ENCODE measurements at regions not wholly inside any gene's neighbourhood (a gene's known extent, or its start where the extent isn't known, plus 50 kb on each side); places are given as distances from the start of the nearest gene placed in this dataset.

DNA sequence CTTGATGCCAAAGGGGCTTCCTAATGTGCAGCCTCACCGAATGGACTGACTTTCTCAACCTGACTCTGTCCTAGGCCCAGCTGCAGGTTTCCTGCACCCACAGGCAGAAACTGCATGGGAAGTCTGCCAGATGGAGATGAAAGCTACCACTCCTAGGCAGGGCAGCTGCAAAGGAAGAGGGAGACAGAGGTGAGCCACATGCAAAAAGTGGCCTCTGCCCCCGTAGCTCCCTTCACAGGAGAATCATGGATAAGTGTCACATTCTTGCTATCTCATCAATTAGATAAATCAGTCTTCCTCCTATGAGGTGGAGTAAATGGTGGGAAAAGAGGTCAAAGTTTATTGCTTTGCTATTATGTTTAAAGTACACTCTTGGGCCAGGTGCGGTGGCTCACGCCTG, 191.3 kb downstream of the ALDH8A1 start:
- Mint-ChIP-seq H3K9me3 (no peaks in the 10 kb centered on the region), H3K36me3 (ENCODE audit: low read depth) (no peaks in the 10 kb centered on the region), H3K4me3 (no peak overlapping the region), H3K27ac (no peak overlapping the region), H3K27me3 (ENCODE audit: insufficient read depth) (peaks cover 10% of the 10 kb centered on the region), H3K4me1 (ENCODE audit: low read depth) (peaks cover 14% of the 10 kb centered on the region; the same call in 1 of the 2 replicates)
- DNase-seq, result no peak
- TF ChIP-seq, protein P1, sequence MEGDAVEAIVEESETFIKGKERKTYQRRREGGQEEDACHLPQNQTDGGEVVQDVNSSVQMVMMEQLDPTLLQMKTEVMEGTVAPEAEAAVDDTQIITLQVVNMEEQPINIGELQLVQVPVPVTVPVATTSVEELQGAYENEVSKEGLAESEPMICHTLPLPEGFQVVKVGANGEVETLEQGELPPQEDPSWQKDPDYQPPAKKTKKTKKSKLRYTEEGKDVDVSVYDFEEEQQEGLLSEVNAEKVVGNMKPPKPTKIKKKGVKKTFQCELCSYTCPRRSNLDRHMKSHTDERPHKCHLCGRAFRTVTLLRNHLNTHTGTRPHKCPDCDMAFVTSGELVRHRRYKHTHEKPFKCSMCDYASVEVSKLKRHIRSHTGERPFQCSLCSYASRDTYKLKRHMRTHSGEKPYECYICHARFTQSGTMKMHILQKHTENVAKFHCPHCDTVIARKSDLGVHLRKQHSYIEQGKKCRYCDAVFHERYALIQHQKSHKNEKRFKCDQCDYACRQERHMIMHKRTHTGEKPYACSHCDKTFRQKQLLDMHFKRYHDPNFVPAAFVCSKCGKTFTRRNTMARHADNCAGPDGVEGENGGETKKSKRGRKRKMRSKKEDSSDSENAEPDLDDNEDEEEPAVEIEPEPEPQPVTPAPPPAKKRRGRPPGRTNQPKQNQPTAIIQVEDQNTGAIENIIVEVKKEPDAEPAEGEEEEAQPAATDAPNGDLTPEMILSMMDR (IDR thresholded peaks at IDR 0.05), result no peak

DNA sequence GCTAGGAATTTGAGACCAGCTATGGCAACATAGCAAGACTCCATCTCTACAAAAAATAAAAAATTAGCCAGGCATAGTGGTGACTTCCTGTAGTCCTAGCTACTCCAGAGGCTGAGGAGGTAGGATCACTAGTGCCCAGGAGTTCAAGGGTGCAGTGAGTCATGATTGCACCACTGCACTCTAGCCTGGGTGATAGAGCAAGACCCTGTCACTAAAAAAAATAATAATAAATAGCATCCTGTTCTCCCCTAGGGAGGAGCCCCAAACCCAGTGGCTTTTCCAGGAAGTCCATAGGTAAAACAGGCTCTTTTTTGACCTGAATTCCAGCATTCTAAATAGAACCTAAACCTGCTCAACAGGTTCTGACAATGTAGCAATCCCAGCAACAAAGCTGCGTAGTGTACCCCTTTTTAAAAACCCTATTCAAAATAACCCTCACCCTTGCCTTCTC, 192.0 kb downstream of the ALDH8A1 start:
- TF ChIP-seq, protein P1 (IDR thresholded peaks at IDR 0.05), result no peak

DNA sequence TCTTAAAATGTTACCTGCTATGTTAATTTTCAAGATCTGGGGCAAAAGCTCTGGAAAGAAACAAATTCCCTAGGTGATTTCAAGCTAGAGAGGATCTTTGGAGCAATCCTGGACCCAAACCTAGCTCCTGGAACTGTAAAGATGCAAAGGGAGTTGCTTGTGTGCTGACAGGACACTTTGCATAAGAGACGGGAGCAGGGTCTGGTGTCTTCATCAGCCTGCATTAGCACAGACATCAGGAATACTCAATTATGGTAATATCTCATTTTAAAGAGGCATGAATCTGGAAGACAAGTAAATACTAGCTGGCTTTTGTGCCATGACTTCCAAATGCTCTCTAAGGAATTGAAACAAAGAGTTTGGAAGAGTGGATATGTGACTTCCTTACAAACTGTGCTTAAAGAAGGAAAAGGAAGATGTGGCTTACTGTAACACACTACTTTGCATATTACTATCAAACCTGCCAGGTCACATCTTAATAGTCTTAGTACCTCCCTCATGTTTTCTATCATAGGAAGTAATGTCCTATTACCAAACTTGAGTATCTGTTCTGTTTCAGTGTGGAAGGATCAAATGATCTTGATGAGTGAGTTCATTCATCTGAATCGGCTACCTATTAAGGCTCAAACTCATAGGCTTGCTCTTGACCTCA, 193.4 kb downstream of the ALDH8A1 start:
- TF ChIP-seq, protein P1 (IDR thresholded peaks at IDR 0.05), result no peak
- no peaks in the 10 kb centered on the region for H3K36me3 Mint-ChIP-seq (ENCODE audit: low read depth)

More for the DNA sequence above, 192.0 kb downstream of the ALDH8A1 start:
- no peak for DNase-seq
- Mint-ChIP-seq H3K4me1 (ENCODE audit: low read depth) (peaks cover 17% of the 10 kb centered on the region), H3K27ac (no peak overlapping the region), H3K27me3 (ENCODE audit: insufficient read depth) (peaks cover 10% of the 10 kb centered on the region), H3K36me3 (ENCODE audit: low read depth) (no peaks in the 10 kb centered on the region), H3K9me3 (no peaks in the 10 kb centered on the region), H3K4me3 (no peak overlapping the region)

DNA sequence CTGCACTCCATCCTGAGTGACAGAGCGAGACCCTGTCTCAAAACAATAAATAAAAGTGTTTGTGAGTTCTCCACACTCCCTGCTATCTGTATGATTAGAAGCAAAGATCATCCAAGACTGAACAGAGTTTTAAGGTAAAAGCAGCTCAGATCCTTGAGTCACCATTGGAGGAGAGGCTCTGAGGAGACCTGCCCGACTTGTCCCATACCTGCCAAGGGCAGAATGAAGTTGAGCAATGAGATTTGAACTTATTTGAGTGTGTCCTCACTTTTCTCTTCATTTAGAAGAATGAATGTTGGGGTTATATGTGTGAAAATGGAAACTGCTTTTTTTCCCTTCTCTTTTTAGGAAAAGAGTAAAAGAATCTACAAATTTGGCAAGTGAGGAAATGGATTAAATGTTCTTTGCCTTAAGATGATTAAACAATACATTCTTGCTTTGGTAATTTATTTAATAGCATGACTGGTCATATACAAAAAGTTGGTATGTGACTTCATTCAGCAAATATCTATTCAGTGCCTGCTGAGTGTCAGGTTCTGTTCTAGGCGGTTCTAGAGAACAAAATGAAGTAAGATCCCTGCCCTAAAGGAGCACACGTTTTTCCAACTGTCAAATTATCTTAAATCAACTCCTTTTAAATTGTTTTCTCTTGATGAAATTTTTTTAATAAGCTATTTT, 195.7 kb downstream of the ALDH8A1 start:
- Mint-ChIP-seq H3K9me3 (no peaks in the 10 kb centered on the region), H3K4me1 (ENCODE audit: low read depth) (peaks cover 43% of the 10 kb centered on the region), H3K36me3 (ENCODE audit: low read depth) (no peaks in the 10 kb centered on the region), H3K4me3 (no peak overlapping the region), H3K27me3 (ENCODE audit: insufficient read depth) (peaks cover 6% of the 10 kb centered on the region), H3K27ac (no peak overlapping the region)
- DNase-seq, result no peak
- TF ChIP-seq, protein P1 (IDR thresholded peaks at IDR 0.05), result no peak

More for the DNA sequence above, 193.4 kb downstream of the ALDH8A1 start:
- Mint-ChIP-seq H3K4me3 (no peak overlapping the region), H3K27me3 (ENCODE audit: insufficient read depth) (peaks cover 10% of the 10 kb centered on the region), H3K9me3 (no peaks in the 10 kb centered on the region), H3K27ac (no peak overlapping the region), H3K4me1 (ENCODE audit: low read depth) (peaks cover 27% of the 10 kb centered on the region)
- no peak for DNase-seq

DNA sequence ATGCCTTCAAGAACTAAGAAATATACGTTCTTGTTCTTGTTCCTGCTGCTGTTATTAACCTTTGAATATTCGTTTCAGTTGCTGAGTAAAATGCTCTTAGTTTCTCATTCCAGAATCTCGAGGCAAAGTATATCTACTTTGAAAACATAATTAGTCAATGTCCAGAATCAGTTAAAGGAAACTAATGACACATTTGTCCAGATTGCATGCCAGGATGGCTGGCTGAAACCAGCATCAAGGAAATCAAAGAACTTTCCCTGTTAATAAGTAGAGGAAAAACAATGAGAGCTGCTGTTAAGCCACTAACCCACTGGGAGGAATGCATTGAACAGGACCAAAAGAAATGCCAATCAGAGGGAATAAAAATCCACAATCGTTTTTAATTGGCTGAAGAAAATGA, 196.9 kb downstream of the ALDH8A1 start:
- TF ChIP-seq, protein P1 (IDR thresholded peaks at IDR 0.05), result no peak
- no peak overlapping the region for H3K27ac Mint-ChIP-seq

More for the DNA sequence above, 196.9 kb downstream of the ALDH8A1 start:
- Mint-ChIP-seq H3K36me3 (ENCODE audit: low read depth) (no peaks in the 10 kb centered on the region), H3K27me3 (ENCODE audit: insufficient read depth) (peaks cover 6% of the 10 kb centered on the region), H3K4me3 (no peak overlapping the region), H3K4me1 (ENCODE audit: low read depth) (peaks cover 43% of the 10 kb centered on the region), H3K9me3 (no peaks in the 10 kb centered on the region)
- no peak for DNase-seq

All from HFFc6 (cell line).